GM20000 (cell line): ENCODE measurements at regions not wholly inside any gene's neighbourhood (a gene's known extent, or its start where the extent isn't known, plus 50 kb on each side); places are given as distances from the start of the nearest gene placed in this dataset.
"Not testable (repeated sequence)": the region's sequence is repeated elsewhere in the genome, so short reads cannot be mapped to it uniquely, and the experiment has no call there.

ENCODE experiments used
- DNase-seq: peaks from one replicate; pipeline ENCODE4 v3.0.0; 2012; ENCODE audit warnings: low spot score
- CTCF ChIP-seq: IDR thresholded peaks from 2 replicates; pipeline ENCODE4 v1.5.1; 2012; ENCODE audit warnings: mild to moderate bottlenecking, control low read depth; ENCODE audit errors: extremely low read depth, missing control alignments

- TF ChIP-seq CTCF, result no peak
Observed at GRCh38 chr2:199195927-199196502, 261.7 kb downstream of the SATB2 start.

GRCh38 chr2:199191461-199191860 is 266.3 kb downstream of the SATB2 start:
- DNase-seq, result no peak
- TF ChIP-seq CTCF, result no peak

More at GRCh38 chr2:199195927-199196502, 261.7 kb downstream of the SATB2 start:
- no peak for DNase-seq

GRCh38 chr2:199189229-199189628 is 268.5 kb downstream of the SATB2 start:
- TF ChIP-seq CTCF, result no peak
- no peak for DNase-seq

- DNase-seq, result no peak
- TF ChIP-seq CTCF, result no peak
Observed at GRCh38 chr2:199186301-199186751, 271.4 kb downstream of the SATB2 start.

GRCh38 chr2:199185174-199185573 is 272.6 kb downstream of the SATB2 start:
- DNase-seq, result not testable (repeated sequence)

GRCh38 chr2:199163613-199164458 is 293.9 kb downstream of the SATB2 start:
- no peak for DNase-seq
- no peak for TF ChIP-seq CTCF

GRCh38 chr2:199160677-199161465 is 296.9 kb downstream of the SATB2 start:
- TF ChIP-seq CTCF, result no peak
- no peak for DNase-seq
